GM20000 (cell line): ENCODE measurements at regions not wholly inside any gene's neighbourhood (a gene's known extent, or its start where the extent isn't known, plus 50 kb on each side); places are given as distances from the start of the nearest gene placed in this dataset.

Experiments used
- DNase-seq: peaks from one replicate; pipeline ENCODE4 v3.0.0; 2012; ENCODE audit warnings: low spot score
- CTCF ChIP-seq: IDR thresholded peaks from 2 replicates; pipeline ENCODE4 v1.5.1; 2012; ENCODE audit warnings: mild to moderate bottlenecking, control low read depth; ENCODE audit errors: extremely low read depth, missing control alignments

- DNase-seq: no peak
- no peak for TF ChIP-seq CTCF
These were observed 394.4 kb upstream of the AUTS2 start for GRCh38 chr7:69203871-69204270.

GRCh38 chr7:69204943-69205342, 393.3 kb upstream of the AUTS2 start:
- DNase-seq: no peak
- TF ChIP-seq CTCF: no peak

- TF ChIP-seq CTCF: no peak
- no peak for DNase-seq
These were observed 392.7 kb upstream of the AUTS2 start for GRCh38 chr7:69205581-69205980.

- TF ChIP-seq CTCF: no peak
These were observed 390.0 kb upstream of the AUTS2 start for GRCh38 chr7:69208276-69208675.

GRCh38 chr7:69208848-69209247, 389.4 kb upstream of the AUTS2 start:
- peak; percentile 41 for DNase-seq
- no peak for TF ChIP-seq CTCF

More at GRCh38 chr7:69208276-69208675, 390.0 kb upstream of the AUTS2 start:
- no peak for DNase-seq

- DNase-seq: no peak
- no peak for TF ChIP-seq CTCF
These were observed 386.9 kb upstream of the AUTS2 start for GRCh38 chr7:69211336-69211735.

GRCh38 chr7:69211739-69212138, 386.5 kb upstream of the AUTS2 start:
- TF ChIP-seq CTCF: no peak
- DNase-seq: no peak
